H9 (cell line): ENCODE measurements at regions not wholly inside any gene's neighbourhood (a gene's known extent, or its start where the extent isn't known, plus 50 kb on each side); places are given as distances from the start of the nearest gene placed in this dataset.
A peak's percentile ranks its signal among the peaks of the same experiment; 100 is the strongest.

Experiments used
- DNase-seq: peaks from one replicate; pipeline ENCODE4 v3.0.0-alpha.2; 2017
- H2AFZ ChIP-seq: one replicate; pipeline ENCODE4 v1.6.1; 2013; ENCODE audit warnings: mild to moderate bottlenecking, low read length, control low read depth, moderate library complexity
- H2AK5ac ChIP-seq: 2 replicates; pipeline ENCODE4 v1.6.1; 2013; ENCODE audit warnings: low read length, control low read depth, mixed read lengths; ENCODE audit not compliant: insufficient read length
- H2BK120ac ChIP-seq: one replicate; pipeline ENCODE4 v1.6.1; 2013; ENCODE audit warnings: low read depth, mild to moderate bottlenecking, low read length, control low read depth, inconsistent platforms; ENCODE audit not compliant: poor library complexity, severe bottlenecking
- H2BK12ac ChIP-seq: 2 replicates; pipeline ENCODE4 v1.6.1; 2013; ENCODE audit warnings: low read length, control low read depth, mixed read lengths, low read depth; ENCODE audit not compliant: insufficient read length
- H2BK15ac ChIP-seq: 2 replicates; pipeline ENCODE4 v1.6.1; 2013; ENCODE audit warnings: low read depth, low read length, control low read depth
- H2BK20ac ChIP-seq: one replicate; pipeline ENCODE4 v1.6.1; 2013; ENCODE audit warnings: low read depth, mild to moderate bottlenecking, low read length, control low read depth, inconsistent platforms; ENCODE audit not compliant: poor library complexity, severe bottlenecking
- H2BK5ac ChIP-seq: 2 replicates; pipeline ENCODE4 v1.6.1; 2013; ENCODE audit warnings: low read length, control low read depth, mixed read lengths; ENCODE audit not compliant: insufficient read length
- H3K14ac ChIP-seq: 2 replicates; pipeline ENCODE4 v1.6.1; 2013; ENCODE audit warnings: low read length, control low read depth; ENCODE audit not compliant: insufficient read depth
- H3K18ac ChIP-seq: 2 replicates; pipeline ENCODE4 v1.6.1; 2013; ENCODE audit warnings: low read depth, mild to moderate bottlenecking, mixed read lengths, low read length, control low read depth; ENCODE audit not compliant: insufficient read length
- H3K23ac ChIP-seq: 2 replicates; pipeline ENCODE4 v1.6.1; 2013; ENCODE audit warnings: low read length, control low read depth, mixed read lengths, low read depth; ENCODE audit not compliant: insufficient read length
- H3K23me2 ChIP-seq: 2 replicates; pipeline ENCODE4 v1.6.1; 2013; ENCODE audit warnings: low read depth, mild to moderate bottlenecking, mixed read lengths, low read length, control low read depth; ENCODE audit not compliant: insufficient read length, poor library complexity, severe bottlenecking
- H3K27ac ChIP-seq: 2 replicates; pipeline ENCODE4 v1.5.1; 2013; ENCODE audit warnings: low read length, control low read depth, mixed read lengths, low read depth; ENCODE audit not compliant: insufficient read length
- H3K27me3 ChIP-seq: 2 replicates; pipeline ENCODE4 v1.6.1; 2013; ENCODE audit warnings: low read length, control low read depth, inconsistent platforms; ENCODE audit not compliant: insufficient read depth
- H3K4ac ChIP-seq: 2 replicates; pipeline ENCODE4 v1.6.1; 2013; ENCODE audit warnings: low read depth, mild to moderate bottlenecking, control low read depth, inconsistent platforms, low read length, moderate library complexity
- H3K4me1 ChIP-seq: 2 replicates; pipeline ENCODE4 v1.6.1; 2013; ENCODE audit warnings: low read length, control low read depth, inconsistent platforms; ENCODE audit not compliant: insufficient read depth
- H3K4me2 ChIP-seq: 2 replicates; pipeline ENCODE4 v1.6.1; 2013; ENCODE audit warnings: low read length, control low read depth, mixed read lengths; ENCODE audit not compliant: insufficient read length, insufficient read depth
- H3K56ac ChIP-seq: 2 replicates; pipeline ENCODE4 v1.6.1; 2013; ENCODE audit warnings: low read depth, mild to moderate bottlenecking, mixed read lengths, low read length, control low read depth; ENCODE audit not compliant: insufficient read length
- H3K79me1 ChIP-seq: 2 replicates; pipeline ENCODE4 v1.6.1; 2013; ENCODE audit warnings: low read depth, mild to moderate bottlenecking, moderate library complexity, low read length, control low read depth, inconsistent platforms; ENCODE audit not compliant: insufficient read depth, poor library complexity, severe bottlenecking
- H3K79me2 ChIP-seq: 2 replicates; pipeline ENCODE4 v1.6.1; 2013; ENCODE audit warnings: low read length, control low read depth, inconsistent platforms; ENCODE audit not compliant: insufficient read depth
- H3K9ac ChIP-seq: 2 replicates; pipeline ENCODE4 v1.6.1; 2013; ENCODE audit warnings: low read length, control low read depth, mixed read lengths; ENCODE audit not compliant: insufficient read length; ENCODE audit errors: extremely low read depth
- H3K9me3 ChIP-seq: one replicate; pipeline ENCODE4 v1.6.1; 2013; ENCODE audit warnings: low read depth, low read length, inconsistent platforms; ENCODE audit not compliant: control insufficient read depth
- H3T11ph ChIP-seq: one replicate; pipeline ENCODE4 v1.6.1; 2013; ENCODE audit warnings: mild to moderate bottlenecking, low read length, control low read depth, inconsistent platforms
- H4K20me1 ChIP-seq: one replicate; pipeline ENCODE4 v1.6.1; 2013; ENCODE audit not compliant: control insufficient read depth, insufficient read length, insufficient read depth
- H4K5ac ChIP-seq: 2 replicates; pipeline ENCODE4 v1.6.1; 2013; ENCODE audit warnings: low read depth, mild to moderate bottlenecking, mixed read lengths, low read length, control low read depth; ENCODE audit not compliant: insufficient read length
- H4K8ac ChIP-seq: replicated peaks from 2 replicates; pipeline ENCODE4 v1.6.1; 2013; ENCODE audit warnings: low read length, control low read depth, mixed read lengths, low read depth; ENCODE audit not compliant: insufficient read length
- H4K91ac ChIP-seq: 2 replicates; pipeline ENCODE4 v1.6.1; 2013; ENCODE audit warnings: low read depth, mild to moderate bottlenecking, moderate library complexity, mixed read lengths, low read length, control low read depth; ENCODE audit not compliant: insufficient read length
- H3K27ac Mint-ChIP-seq, 3 experiments: 2 replicates in 2 of 3; 3 replicates in 1 of 3; pipeline ENCODE4 v1.8.0; 2020 to 2021; ENCODE audit warnings: mixed read lengths in 3 of 3, mild to moderate bottlenecking in 1 of 3, moderate library complexity in 1 of 3
- H3K27me3 Mint-ChIP-seq: 2 replicates; pipeline ENCODE4 v1.8.0; 2021; ENCODE audit warnings: low read depth, mild to moderate bottlenecking, moderate library complexity, mixed read lengths
- H3K36me3 Mint-ChIP-seq, 3 experiments: 2 replicates in 2 of 3; 3 replicates in 1 of 3; pipeline ENCODE4 v1.8.0; 2020 to 2021; ENCODE audit warnings: low read depth in 3 of 3, mixed read lengths in 3 of 3; ENCODE audit not compliant: insufficient read depth in 1 of 3
- H3K4me1 Mint-ChIP-seq, 2 experiments: 2 replicates each; pipeline ENCODE4 v1.8.0; 2020; ENCODE audit warnings: mixed read lengths in 2 of 2
- H3K4me3 Mint-ChIP-seq, 2 experiments: 2 replicates in 1 of 2; 3 replicates in 1 of 2; pipeline ENCODE4 v1.8.0; 2020 to 2021; ENCODE audit warnings: mild to moderate bottlenecking in 2 of 2, mixed read lengths in 2 of 2, moderate library complexity in 1 of 2
- H3K9me3 Mint-ChIP-seq, 2 experiments: 2 replicates in 1 of 2; 3 replicates in 1 of 2; pipeline ENCODE4 v1.8.0; 2020; ENCODE audit warnings: mild to moderate bottlenecking in 2 of 2, mixed read lengths in 2 of 2, moderate library complexity in 1 of 2
- WGBS: extraction: QIAGEN DNeasy Blood & Tissue Kit; methylation state at CpG from one replicate; pipeline ENCODE4 v1.1.7; 2013; ENCODE audit warnings: missing lambda C conversion rate, low lambda C conversion rate, mixed read lengths; ENCODE audit not compliant: insufficient read length; ENCODE audit errors: extremely low coverage; 5-methylcytosine and 5-hydroxymethylcytosine counted together
- TF ChIP-seq, protein P1 (sequence below): fragments of 200-600 bp; sonication (generic); conservative IDR thresholded peaks from 3 replicates; pipeline ENCODE4 v1.8.0; 2021; ENCODE audit warnings: antibody characterized with exemption, mild to moderate bottlenecking

DNA sequence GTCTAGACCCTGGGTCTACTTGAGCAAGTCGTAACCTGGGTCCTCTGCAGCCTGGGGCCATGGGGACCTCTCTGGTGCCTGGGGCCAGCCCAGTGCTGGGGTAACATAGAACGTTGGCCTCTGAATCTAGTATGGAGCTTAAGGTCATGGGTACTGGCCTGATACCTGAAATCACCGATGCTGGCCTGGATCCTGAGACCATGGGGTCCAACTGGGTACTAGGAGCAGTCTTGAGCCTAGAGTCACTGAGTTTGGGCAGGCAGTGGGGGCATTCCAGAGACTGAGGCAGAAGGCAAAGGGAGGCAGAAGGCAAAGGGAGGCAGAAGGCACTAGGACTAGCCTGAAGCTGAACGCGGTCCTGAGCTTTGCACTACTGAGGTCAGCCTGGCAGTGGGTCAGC, 1121.1 kb upstream of the PRR20A start:
- H3K56ac ChIP-seq = no peak overlapping the region
- no peak overlapping the region for H2BK5ac ChIP-seq
- no peak overlapping the region for H3T11ph ChIP-seq
- H3K36me3 Mint-ChIP-seq = peaks cover 0 to 6% (median 0%) of the 10 kb centered on the region in 3 experiments; a peak in 2 of 7 replicates
- H3K27me3 Mint-ChIP-seq = no peaks in the 10 kb centered on the region
- no peak overlapping the region for H2AK5ac ChIP-seq
- peaks cover 12 to 15% of the 10 kb centered on the region in 2 experiments; a peak in 2 of 4 replicates for H3K4me1 Mint-ChIP-seq
- H3K27ac Mint-ChIP-seq = peak overlapping the region in 1 of 3 experiments; percentile 65; a peak in 1 of 7 replicates
- H3K4ac ChIP-seq = no peak overlapping the region
- H4K20me1 ChIP-seq = no peaks in the 10 kb centered on the region
- H3K79me1 ChIP-seq = no peaks in the 10 kb centered on the region
- no peak overlapping the region for H3K27ac ChIP-seq
- no peaks in the 10 kb centered on the region for H3K23me2 ChIP-seq
- no peak overlapping the region for H3K23ac ChIP-seq
- no peaks in the 10 kb centered on the region for H3K79me2 ChIP-seq
- DNase-seq = no peak
- no peaks in the 10 kb centered on the region; the same call in 1 of the 2 replicates for H3K4me1 ChIP-seq
- TF ChIP-seq, protein P1, sequence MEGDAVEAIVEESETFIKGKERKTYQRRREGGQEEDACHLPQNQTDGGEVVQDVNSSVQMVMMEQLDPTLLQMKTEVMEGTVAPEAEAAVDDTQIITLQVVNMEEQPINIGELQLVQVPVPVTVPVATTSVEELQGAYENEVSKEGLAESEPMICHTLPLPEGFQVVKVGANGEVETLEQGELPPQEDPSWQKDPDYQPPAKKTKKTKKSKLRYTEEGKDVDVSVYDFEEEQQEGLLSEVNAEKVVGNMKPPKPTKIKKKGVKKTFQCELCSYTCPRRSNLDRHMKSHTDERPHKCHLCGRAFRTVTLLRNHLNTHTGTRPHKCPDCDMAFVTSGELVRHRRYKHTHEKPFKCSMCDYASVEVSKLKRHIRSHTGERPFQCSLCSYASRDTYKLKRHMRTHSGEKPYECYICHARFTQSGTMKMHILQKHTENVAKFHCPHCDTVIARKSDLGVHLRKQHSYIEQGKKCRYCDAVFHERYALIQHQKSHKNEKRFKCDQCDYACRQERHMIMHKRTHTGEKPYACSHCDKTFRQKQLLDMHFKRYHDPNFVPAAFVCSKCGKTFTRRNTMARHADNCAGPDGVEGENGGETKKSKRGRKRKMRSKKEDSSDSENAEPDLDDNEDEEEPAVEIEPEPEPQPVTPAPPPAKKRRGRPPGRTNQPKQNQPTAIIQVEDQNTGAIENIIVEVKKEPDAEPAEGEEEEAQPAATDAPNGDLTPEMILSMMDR = no peak
- WGBS = no CpG with 5 or more reads among the region's 5 CpGs
- H2AFZ ChIP-seq = no peak overlapping the region
- H4K8ac ChIP-seq = no peak overlapping the region
- no peaks in the 10 kb centered on the region for H3K9me3 ChIP-seq
- no peak overlapping the region for H3K4me2 ChIP-seq
- H4K91ac ChIP-seq = no peak overlapping the region
- H2BK12ac ChIP-seq = no peak overlapping the region
- no peak overlapping the region for H3K9ac ChIP-seq
- H3K9me3 Mint-ChIP-seq = peaks cover 0 to 3% of the 10 kb centered on the region in 2 experiments; a peak in 3 of 5 replicates
- H4K5ac ChIP-seq = no peak overlapping the region
- H2BK20ac ChIP-seq = no peak overlapping the region
- no peak overlapping the region; the same call in 1 of the 2 replicates for H3K14ac ChIP-seq
- no peak overlapping the region for H3K18ac ChIP-seq
- H3K4me3 Mint-ChIP-seq = no peak overlapping the region
- H3K27me3 ChIP-seq = no peaks in the 10 kb centered on the region
- no peak overlapping the region for H2BK120ac ChIP-seq
- H2BK15ac ChIP-seq = no peak overlapping the region
